Spleen (tissue), 11 donors: ENCODE measurements at regions not wholly inside any gene's neighbourhood (a gene's known extent, or its start where the extent isn't known, plus 50 kb on each side); places are given as distances from the start of the nearest gene placed in this dataset.

ENCODE experiments used
- DNase-seq: peaks from one replicate; pipeline ENCODE4 v3.0.0-alpha.2; 2020
- H3K27ac ChIP-seq, 8 donors: fragments of 200-600 bp; sonication (generic) in 7 of 8; 1 replicate in 4 of 8; 2 replicates in 4 of 8; pipeline versions ENCODE4 v1.5.0 to v1.8.0; 2016 to 2021; ENCODE audit warnings: inconsistent platforms in 4 of 8, mild to moderate bottlenecking in 4 of 8, moderate library complexity in 1 of 8
- H3K27me3 ChIP-seq, 7 donors: fragments of 200-600 bp; sonication (generic) in 6 of 7; replicated peaks in 1 of 7; 1 replicate in 4 of 7; 2 replicates in 3 of 7; pipeline versions ENCODE4 v1.5.0 to v1.8.0; 2016 to 2021; ENCODE audit warnings: inconsistent platforms in 3 of 7, mild to moderate bottlenecking in 1 of 7
- H3K36me3 ChIP-seq, 6 donors: fragments of 200-600 bp; sonication (generic) in 5 of 6; 1 replicate in 4 of 6; 2 replicates in 2 of 6; pipeline versions ENCODE4 v1.5.0 to v1.8.0; 2016 to 2021; ENCODE audit warnings: inconsistent platforms in 2 of 6
- H3K4me1 ChIP-seq, 6 donors: fragments of 200-600 bp; sonication (generic) in 5 of 6; 1 replicate in 3 of 6; 2 replicates in 3 of 6; pipeline versions ENCODE4 v1.5.0 to v1.8.0; 2016 to 2021; ENCODE audit warnings: inconsistent platforms in 3 of 6
- H3K4me3 ChIP-seq, 8 donors: fragments of 200-600 bp; sonication (generic) in 7 of 8; 1 replicate in 4 of 8; 2 replicates in 4 of 8; pipeline versions ENCODE4 v1.5.0 to v1.8.0; 2016 to 2021; ENCODE audit warnings: inconsistent platforms in 4 of 8, mild to moderate bottlenecking in 4 of 8, moderate library complexity in 2 of 8
- H3K9me3 ChIP-seq, 8 donors: fragments of 200-600 bp; sonication (generic) in 7 of 8; 1 replicate in 4 of 8; 2 replicates in 4 of 8; pipeline versions ENCODE4 v1.5.0 to v1.8.0; 2016 to 2021; ENCODE audit warnings: inconsistent platforms in 4 of 8
- POLR2A ChIP-seq, 3 donors: fragments of 450-650 bp; IDR thresholded peaks; one replicate each; pipeline ENCODE4 v1.5.1; 2017; ENCODE audit warnings: antibody characterized with exemption in 3 of 3, mild to moderate bottlenecking in 1 of 3
- POLR2AphosphoS5 ChIP-seq, 3 donors: sonication (generic); formaldehyde crosslinking; IDR thresholded peaks; one replicate each; pipeline ENCODE4 v1.5.1; 2017; ENCODE audit warnings: antibody characterized with exemption in 3 of 3
- WGBS, 5 donors: extraction: QIAGEN DNeasy Blood & Tissue Kit in 3 of 5; methylation state at CpG; one replicate each; pipeline versions ENCODE4 v1.1.5 to v1.1.7; 2013 to 2018; 5-methylcytosine and 5-hydroxymethylcytosine counted together
- intact Hi-C: fragments of 100-400 bp; cut with DNase I; formaldehyde crosslinking; loops from one replicate; pipeline ENCODE4 v1.15.0; 2023; ENCODE audit warnings: low total_unique reads
- TF ChIP-seq, protein P1 (sequence below), 11 experiments: fragments of 200-600 bp in 7 of 11; fragments of 450-650 bp in 4 of 11; sonication (generic) in 4 of 11; IDR thresholded peaks in 8 of 11; conservative IDR thresholded peaks in 3 of 11; 1 replicate in 7 of 11; 2 replicates in 4 of 11; pipeline versions ENCODE4 v1.4.0 to v1.8.0; 2016 to 2021; ENCODE audit warnings: antibody characterized with exemption in 11 of 11, inconsistent platforms in 4 of 11, mild to moderate bottlenecking in 1 of 11
- donor health status: healthy with polysubstance abuse.
- donor health status: DM: no; HTN: no; CAD: no; lungs with moderate emphysema.
- donor health status: DM: no; HTN: no; CAD: no.
- donor health status: Bipolar disorder and iron deficiency.
- donor health status: healthy.
- donor health status: DM: no; HTN: no; CAD: no.
- donor health status: DM: yes; HTN: yes; CAD: no.

DNA sequence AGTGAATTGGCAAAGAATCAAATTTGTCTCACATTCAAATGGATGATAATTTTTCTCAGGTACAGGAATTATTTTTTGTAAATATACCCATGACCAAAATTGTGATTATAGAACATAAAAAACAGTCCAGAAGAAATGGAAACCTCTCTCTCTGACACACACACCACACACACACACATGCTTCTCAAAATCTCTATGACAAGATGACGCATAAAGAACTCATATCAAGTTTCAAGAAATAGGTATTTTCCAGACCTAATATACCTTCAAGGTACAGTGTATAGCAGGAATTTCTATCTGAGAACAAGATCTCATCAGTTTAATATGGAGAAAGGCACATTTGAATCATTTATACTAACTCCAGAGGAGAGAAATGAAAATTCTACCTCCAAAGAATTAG is 1069.1 kb upstream of the ALCAM start:
- intact Hi-C loops: no loop called here
- H3K9me3 ChIP-seq: no peaks in the 10 kb centered on the region
- 92 to 96% (median 94%) methylated on average over 1 of the region's 1 CpG for WGBS, 5 donors
- no peak overlapping the region for H3K27ac ChIP-seq
- H3K4me1 ChIP-seq: no peaks in the 10 kb centered on the region
- no peaks in the 10 kb centered on the region for H3K27me3 ChIP-seq
- no peaks in the 10 kb centered on the region for H3K36me3 ChIP-seq
- TF ChIP-seq, protein P1, sequence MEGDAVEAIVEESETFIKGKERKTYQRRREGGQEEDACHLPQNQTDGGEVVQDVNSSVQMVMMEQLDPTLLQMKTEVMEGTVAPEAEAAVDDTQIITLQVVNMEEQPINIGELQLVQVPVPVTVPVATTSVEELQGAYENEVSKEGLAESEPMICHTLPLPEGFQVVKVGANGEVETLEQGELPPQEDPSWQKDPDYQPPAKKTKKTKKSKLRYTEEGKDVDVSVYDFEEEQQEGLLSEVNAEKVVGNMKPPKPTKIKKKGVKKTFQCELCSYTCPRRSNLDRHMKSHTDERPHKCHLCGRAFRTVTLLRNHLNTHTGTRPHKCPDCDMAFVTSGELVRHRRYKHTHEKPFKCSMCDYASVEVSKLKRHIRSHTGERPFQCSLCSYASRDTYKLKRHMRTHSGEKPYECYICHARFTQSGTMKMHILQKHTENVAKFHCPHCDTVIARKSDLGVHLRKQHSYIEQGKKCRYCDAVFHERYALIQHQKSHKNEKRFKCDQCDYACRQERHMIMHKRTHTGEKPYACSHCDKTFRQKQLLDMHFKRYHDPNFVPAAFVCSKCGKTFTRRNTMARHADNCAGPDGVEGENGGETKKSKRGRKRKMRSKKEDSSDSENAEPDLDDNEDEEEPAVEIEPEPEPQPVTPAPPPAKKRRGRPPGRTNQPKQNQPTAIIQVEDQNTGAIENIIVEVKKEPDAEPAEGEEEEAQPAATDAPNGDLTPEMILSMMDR (IDR thresholded peaks at IDR 0.05 in 8 of 11, conservative IDR thresholded peaks at IDR 0.05 in 3 of 11): no peak
- TF ChIP-seq POLR2A (IDR thresholded peaks at IDR 0.05): no peak
- TF ChIP-seq POLR2AphosphoS5 (IDR thresholded peaks at IDR 0.05): no peak
- DNase-seq: no peak
- no peak overlapping the region for H3K4me3 ChIP-seq

DNA sequence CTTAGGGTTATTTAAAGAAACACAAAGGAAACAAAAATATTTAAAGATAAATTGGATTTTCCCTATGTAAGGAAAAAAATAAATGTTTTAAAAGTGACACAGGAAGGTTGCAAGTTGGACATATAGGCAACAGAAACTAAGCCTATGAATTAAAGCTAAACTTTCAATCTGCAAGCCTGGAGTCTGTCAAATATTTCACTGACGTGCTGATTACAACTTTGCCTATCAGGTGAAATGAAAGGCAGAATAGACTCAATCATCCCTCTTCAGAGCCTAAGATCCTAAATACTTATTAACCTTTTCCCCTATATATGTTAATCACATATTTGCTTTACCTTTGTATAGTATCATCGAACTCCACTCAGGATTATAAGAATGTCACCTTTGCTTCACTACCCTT is 1068.0 kb upstream of the ALCAM start:
- intact Hi-C loops: no loop called here
- WGBS, 5 donors: 35 to 55% (median 36%) methylated on average over 2 of the region's 2 CpGs
- H3K27me3 ChIP-seq: no peaks in the 10 kb centered on the region

DNA sequence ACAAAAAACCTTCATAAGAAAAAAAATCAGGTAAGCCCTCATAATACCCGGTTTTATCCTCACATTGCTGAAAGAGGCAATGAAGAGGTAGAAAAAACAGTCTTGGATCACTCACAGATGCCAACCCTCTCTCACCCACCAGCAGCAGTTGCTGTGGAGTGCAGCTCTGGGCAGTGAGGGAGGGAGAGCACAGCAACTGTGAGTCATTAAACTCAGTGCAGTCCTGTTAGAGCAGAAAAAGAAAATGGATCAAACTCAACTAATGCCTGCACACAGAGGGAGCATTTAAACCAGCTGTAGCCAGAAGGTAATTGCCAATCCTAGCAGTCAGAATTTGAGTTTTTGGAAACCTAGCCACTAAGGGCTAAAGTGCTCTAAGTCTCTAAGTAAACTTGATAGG is 1050.6 kb upstream of the ALCAM start:
- intact Hi-C loops: no loop called here
- no peaks in the 10 kb centered on the region for H3K4me1 ChIP-seq
- no peak for TF ChIP-seq POLR2A (IDR thresholded peaks at IDR 0.05)
- no peak for TF ChIP-seq POLR2AphosphoS5 (IDR thresholded peaks at IDR 0.05)
- TF ChIP-seq, protein P1 (IDR thresholded peaks at IDR 0.05 in 8 of 11, conservative IDR thresholded peaks at IDR 0.05 in 3 of 11): no peak
- no peak for DNase-seq
- H3K36me3 ChIP-seq: no peaks in the 10 kb centered on the region
- no peak overlapping the region for H3K4me3 ChIP-seq
- WGBS, 5 donors: 59 to 73% (median 67%) methylated on average over 1 of the region's 1 CpG
- peaks cover 0 to 29% (median 24%) of the 10 kb centered on the region in 8 donors for H3K9me3 ChIP-seq
- no peaks in the 10 kb centered on the region for H3K27me3 ChIP-seq
- no peak overlapping the region for H3K27ac ChIP-seq

More for the DNA sequence above, 1068.0 kb upstream of the ALCAM start:
- H3K4me1 ChIP-seq: no peaks in the 10 kb centered on the region
- H3K9me3 ChIP-seq: no peaks in the 10 kb centered on the region
- TF ChIP-seq POLR2A (IDR thresholded peaks at IDR 0.05) (no peak), POLR2AphosphoS5 (IDR thresholded peaks at IDR 0.05) (no peak)
- TF ChIP-seq, protein P1 (IDR thresholded peaks at IDR 0.05 in 8 of 11, conservative IDR thresholded peaks at IDR 0.05 in 3 of 11): no peak
- H3K36me3 ChIP-seq: no peaks in the 10 kb centered on the region
- no peak overlapping the region for H3K27ac ChIP-seq
- no peak overlapping the region for H3K4me3 ChIP-seq
- no peak for DNase-seq

DNA sequence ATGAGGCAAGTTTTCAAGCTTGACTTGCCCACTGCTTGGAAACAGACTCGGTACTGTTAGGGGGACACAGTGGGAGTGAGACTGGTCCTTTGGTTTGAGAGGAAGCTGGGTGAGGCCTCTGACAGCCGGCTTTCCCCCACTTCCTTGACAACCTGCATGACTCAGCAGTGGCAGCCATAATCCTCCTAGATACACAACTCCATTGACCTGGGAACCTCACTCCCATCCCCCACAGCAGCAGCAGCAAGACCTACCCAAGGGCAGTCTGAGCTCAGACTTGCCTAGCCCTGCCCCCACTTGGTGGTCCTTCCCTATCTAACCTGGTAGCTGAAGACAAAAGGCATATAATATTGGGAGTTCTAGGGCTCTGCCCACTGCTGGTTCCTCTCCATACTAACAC is 1043.5 kb upstream of the ALCAM start:
- no peak overlapping the region for H3K27ac ChIP-seq
- no peaks in the 10 kb centered on the region for H3K36me3 ChIP-seq
- no peak for DNase-seq
- peaks cover 0 to 57% (median 29%) of the 10 kb centered on the region in 8 donors for H3K9me3 ChIP-seq
- WGBS, 5 donors: 31 to 58% (median 46%) methylated on average over 2 of the region's 2 CpGs
- H3K4me1 ChIP-seq: no peaks in the 10 kb centered on the region
- intact Hi-C loops: no loop called here
- TF ChIP-seq POLR2AphosphoS5 (IDR thresholded peaks at IDR 0.05): no peak
- TF ChIP-seq, protein P1 (IDR thresholded peaks at IDR 0.05 in 8 of 11, conservative IDR thresholded peaks at IDR 0.05 in 3 of 11): no peak
- TF ChIP-seq POLR2A (IDR thresholded peaks at IDR 0.05): no peak
- H3K27me3 ChIP-seq: no peaks in the 10 kb centered on the region
- no peak overlapping the region for H3K4me3 ChIP-seq
